ENCODE measurements at regions not wholly inside any gene's neighbourhood (a gene's known extent, or its start where the extent isn't known, plus 50 kb on each side); places are given as distances from the start of the nearest gene placed in this dataset.

DNA sequence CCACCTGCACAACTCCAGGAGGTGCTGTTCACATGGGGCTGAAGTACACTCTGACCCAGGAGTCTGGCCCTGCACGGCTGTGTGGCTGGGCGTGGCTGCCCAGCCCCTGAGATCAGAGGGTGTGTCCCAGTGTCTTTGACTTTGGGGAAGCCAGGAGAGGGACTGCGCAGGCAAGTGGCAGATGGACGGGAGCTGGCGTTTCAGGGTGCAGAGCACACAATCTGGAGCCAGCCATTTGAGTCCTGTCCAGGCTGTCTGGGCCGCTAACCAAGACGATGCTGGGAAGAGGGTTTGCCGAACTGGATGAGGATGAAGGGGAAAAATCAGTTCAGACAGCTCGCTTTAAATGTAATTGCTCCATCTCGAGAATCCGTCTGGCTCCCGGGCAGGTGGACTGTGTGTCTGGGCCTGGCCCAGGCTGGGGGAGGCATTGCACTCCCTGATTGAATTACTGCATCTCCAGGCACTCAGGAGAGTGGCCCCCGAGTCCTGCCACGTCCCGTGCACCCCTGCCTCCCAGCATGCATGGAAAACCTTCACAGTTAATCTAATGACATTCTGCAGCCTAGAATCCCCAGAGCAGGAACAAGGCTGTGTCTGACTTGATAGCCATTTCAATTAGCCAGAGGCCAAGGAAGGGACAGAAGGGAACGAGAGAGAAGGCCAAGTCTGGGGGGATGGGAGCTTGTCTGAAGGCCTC is 120.8 kb upstream of the NANOS1 start:
- no peak for TF ChIP-seq POLR2A (IDR thresholded peaks at IDR 0.05)
- TF ChIP-seq, protein P1, sequence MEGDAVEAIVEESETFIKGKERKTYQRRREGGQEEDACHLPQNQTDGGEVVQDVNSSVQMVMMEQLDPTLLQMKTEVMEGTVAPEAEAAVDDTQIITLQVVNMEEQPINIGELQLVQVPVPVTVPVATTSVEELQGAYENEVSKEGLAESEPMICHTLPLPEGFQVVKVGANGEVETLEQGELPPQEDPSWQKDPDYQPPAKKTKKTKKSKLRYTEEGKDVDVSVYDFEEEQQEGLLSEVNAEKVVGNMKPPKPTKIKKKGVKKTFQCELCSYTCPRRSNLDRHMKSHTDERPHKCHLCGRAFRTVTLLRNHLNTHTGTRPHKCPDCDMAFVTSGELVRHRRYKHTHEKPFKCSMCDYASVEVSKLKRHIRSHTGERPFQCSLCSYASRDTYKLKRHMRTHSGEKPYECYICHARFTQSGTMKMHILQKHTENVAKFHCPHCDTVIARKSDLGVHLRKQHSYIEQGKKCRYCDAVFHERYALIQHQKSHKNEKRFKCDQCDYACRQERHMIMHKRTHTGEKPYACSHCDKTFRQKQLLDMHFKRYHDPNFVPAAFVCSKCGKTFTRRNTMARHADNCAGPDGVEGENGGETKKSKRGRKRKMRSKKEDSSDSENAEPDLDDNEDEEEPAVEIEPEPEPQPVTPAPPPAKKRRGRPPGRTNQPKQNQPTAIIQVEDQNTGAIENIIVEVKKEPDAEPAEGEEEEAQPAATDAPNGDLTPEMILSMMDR (IDR thresholded peaks at IDR 0.05) = no peak

All from gastroesophageal sphincter (tissue), 3 donors.